HG03060 (cell line): ENCODE measurements at regions not wholly inside any gene's neighbourhood (a gene's known extent, or its start where the extent isn't known, plus 50 kb on each side); places are given as distances from the start of the nearest gene placed in this dataset.
"Not testable (repeated sequence)": the region's sequence is repeated elsewhere in the genome, so short reads cannot be mapped to it uniquely, and the experiment has no call there.

Experiments used
- ATAC-seq: cut with Tn5 transposase; IDR thresholded peaks from one replicate; pipeline ENCODE4 v1.9.1; 2021; ENCODE audit warnings: low read depth, moderate number of reproducible peaks; ENCODE audit not compliant: unreplicated experiment

DNA sequence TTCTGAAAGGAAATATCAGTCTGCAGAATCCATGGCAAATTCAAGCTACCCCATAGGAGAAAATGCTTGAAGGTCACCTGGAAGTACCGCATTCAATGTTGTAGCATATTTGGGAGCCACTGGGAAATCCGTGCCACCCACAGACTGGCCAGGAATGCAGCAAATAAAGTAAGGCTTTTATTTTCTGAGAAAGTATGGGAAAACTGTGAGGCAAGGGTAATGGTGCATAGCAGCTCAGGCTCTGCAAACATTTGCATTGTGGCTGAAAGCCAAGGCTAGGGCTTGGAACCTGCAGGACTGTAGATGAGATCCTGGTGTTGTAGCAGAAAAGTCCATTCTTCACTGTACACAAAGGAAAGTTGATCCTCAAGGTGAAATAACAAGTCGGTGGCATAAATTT lies 450.9 kb upstream of the NR3C2 start:
- no peak for ATAC-seq

DNA sequence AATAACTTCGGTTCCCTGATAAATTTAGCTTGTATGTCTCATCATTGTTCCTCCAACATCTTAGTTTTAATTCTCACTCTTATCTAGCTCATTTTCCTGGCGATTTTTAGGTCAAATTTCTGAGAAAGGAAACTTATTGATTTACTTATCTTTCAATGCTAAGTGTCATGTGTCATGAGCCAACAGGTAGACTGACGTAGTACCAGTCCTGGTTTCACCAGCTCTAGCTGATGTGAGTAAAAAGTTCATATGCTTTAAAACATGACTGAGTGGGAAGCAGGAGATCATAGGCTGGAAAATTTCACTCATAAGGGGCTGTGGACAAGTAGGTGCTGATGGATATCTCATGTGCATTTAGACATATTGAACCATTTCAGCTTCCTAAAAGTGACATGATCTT lies 441.7 kb upstream of the NR3C2 start:
- ATAC-seq = no peak

DNA sequence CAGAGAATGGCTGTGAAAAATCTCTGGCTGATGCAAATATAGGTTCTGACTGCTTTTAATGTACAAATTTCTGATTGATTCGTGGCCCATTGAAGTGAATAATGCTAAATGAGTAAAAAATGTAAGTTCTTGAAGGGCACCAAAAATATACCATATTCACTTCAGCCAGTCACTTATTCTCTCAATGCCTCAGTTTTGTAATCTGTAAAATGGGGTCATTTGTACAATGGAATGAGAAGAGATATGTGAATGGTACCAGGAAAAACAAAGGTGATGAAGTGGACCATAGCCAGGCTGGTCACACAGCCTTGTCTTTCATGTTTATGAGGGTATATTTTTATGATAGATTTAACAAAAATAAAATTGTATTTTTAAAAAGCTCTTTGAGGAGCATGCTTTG lies 441.2 kb upstream of the NR3C2 start:
- no peak for ATAC-seq

DNA sequence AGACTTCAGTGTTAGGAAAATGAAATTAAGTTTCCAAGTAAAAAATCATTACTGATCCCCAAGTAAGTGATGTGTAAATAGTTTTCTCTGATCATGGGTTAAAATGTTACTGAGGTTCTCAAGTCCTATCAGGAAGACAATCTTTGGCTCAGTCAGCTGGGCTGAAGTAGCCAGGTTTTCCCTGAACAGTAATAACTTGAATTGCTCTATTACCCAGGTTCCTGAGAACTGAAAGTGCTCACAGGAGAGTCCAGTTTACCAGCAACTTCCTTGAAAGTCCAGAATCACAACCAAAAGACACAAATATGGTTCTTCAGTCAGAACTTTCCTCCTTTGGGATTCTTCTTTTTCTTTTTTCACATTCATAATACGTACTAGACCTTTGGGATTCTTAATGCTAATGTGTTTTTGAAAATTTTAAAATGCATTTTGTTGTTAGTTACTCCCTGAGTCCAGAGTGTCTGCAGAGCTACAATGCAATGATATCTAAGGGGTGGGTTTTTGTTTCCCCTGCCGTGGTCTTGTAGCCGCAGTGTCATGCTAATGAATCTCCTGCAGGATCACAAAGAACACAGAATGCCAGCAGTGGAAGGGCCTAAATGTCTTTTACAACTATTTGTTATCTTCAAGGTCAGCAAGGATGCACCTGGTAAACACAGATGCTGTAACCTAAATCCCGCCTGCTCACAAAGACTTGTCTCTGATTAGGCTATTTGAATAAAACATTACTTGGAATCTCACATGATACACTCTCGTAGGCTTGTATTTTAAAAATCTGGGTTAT lies 439.8 kb upstream of the NR3C2 start:
- no peak for ATAC-seq

DNA sequence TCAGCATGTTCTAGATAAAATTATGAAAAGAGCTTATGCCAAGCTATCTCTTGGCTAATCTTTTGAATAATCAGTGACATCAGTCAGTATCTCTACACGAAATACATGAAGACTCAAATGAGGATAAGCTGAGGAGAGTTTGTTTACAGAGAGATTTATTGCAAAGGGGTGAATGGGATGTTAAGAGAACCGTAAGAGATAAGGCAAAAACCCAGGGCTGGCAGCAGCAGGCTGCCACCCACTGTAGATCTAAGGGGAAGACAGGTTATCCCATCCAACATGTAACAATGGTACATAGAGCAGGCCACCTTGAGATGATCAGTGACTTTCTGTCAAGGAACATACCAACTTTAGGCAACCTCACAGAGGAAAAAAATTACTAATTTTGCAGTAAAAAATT lies 432.1 kb upstream of the NR3C2 start:
- no peak for ATAC-seq

DNA sequence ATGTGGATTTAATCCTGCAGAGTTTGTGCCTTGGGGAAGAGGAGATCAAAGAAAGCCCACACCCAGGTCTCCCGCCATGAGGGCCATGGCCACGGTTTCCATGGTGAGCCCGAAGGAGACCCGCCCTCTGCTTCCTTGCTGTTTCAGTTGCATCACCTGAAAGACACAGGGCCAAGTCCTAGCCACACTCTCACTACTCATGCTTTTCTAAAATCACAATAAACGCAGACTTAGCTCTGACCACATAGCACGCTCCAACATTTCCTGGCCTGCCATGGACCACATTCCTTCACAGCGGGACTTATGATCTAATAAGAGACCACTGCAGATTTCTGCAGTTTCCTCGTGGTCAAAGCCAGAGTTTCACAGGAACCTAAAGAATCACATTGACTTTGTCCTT lies 426.0 kb upstream of the NR3C2 start:
- ATAC-seq = no peak

DNA sequence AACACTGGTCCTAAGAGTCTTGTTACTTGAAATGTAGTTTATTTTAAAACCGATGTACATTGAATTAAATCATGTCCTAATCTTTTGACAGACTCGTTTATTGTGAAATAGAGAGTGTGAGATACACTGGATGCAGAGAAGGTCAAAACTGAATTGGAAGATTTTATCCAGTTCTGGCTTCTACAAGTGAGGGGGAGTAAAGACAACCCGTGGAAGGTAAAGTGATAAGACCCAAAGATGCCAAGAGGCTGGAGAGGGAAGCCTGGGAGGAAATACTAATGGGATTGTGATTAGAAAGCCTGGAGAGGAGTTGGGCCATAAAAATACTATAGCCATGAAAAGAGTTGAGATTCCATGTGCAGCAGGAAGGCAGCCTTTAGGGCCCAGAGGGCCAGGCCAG lies 424.5 kb upstream of the NR3C2 start:
- no peak for ATAC-seq

DNA sequence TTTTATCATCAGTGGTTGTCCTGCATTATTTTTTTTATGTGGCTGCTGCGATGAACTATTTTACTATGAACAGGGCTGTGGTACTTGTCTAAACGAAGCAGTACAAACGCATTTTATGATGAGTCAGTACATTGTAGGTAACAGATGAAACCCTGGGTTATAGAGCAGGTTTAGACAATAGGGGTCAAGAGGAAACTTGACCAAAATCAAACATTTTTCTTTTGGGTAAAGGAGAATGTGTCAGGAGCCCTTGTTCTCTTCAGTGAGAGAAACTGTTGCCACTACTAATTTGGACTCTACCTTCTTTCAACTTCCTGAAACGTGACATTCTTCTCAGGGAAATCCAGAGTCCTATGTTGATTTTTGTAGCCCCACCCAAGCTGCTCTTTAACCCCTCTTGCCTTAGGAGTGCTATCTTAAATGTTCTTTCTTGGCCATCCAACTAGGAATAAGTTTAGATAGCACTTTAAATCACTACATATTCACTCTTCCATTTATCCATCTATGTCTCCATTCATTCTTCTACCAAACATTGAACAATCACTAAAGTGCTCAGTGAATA lies 415.8 kb upstream of the NR3C2 start:
- no peak for ATAC-seq

DNA sequence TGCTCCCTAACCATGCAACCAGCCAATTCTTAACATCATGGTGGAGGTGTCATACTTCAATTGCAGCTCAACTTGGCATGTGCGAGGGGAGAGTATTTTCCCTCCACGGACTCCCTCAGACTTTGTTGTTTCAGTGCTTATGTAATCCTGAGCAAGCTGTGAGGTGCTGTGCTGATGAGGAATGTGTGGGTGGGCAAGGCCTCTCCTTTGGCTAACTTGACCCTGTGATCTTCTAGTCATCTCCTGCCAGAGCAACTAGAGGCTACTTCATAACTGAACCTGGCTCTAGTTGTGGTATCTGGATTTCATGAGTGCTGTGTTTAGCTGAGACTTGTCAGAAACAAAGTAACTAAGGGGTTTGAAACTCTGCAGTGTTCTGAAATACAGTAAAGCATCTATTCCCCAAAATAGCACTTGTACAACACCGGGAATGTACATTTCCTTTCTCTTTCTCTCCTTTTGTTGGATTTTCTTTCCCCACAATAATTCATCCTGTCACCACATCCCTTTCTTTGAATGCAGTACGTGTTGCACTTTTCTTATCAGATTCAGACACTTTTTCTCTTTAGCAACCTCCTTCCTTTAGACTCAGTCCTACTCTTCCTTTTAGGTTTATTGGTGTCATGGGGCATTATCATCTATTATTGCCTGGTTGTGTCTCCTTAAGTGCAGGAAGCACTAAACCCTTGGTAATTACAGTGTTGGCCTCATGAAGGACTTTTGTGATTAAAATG lies 415.2 kb upstream of the NR3C2 start:
- ATAC-seq = no peak

DNA sequence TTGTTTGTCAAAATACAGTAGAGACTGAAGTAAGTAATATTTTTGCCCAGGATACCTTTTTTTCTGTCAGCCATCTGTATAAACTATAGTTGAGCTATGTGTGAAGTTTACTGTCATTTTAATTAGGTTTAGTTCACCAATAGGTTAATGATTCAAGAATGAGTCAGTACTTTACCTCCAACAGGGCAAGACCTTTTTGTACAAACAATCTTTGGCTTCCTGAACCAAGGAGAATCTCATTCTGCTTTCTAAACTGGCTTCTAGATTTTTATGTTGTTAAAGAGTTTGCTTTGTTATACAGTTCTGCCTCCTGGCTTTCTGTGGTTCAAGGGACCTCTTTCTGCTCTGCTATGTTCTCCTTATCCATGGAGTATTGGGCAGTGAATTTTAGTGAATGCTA lies 412.0 kb upstream of the NR3C2 start:
- ATAC-seq = no peak

DNA sequence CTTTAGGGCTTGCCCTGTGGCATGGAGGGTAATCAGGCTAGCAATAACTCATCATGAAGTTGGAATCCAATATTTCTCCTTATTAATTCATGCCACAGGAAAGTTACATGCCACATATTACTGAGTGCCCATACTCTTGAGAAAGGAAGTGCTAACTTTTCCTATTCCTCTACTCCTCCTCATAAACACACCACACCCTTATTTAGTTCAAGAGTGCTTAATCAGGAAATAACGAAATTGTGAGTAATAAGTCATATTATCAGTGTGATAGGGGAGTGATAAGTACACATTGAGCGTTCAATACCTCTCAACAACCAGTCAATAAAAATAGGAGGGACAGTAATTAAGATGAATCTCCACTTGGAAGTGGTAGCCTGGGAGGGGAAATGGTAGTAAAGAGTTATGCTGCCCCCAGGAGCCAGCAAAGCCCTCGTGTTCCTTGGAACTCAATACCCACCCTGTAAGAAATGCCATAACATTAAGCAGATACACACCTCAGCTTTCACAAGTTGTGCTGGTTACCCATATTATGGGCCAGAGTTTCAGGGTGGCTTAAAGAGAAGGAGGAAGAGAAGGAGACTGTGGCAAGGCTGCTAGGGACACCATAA lies 410.0 kb upstream of the NR3C2 start:
- ATAC-seq = no peak

DNA sequence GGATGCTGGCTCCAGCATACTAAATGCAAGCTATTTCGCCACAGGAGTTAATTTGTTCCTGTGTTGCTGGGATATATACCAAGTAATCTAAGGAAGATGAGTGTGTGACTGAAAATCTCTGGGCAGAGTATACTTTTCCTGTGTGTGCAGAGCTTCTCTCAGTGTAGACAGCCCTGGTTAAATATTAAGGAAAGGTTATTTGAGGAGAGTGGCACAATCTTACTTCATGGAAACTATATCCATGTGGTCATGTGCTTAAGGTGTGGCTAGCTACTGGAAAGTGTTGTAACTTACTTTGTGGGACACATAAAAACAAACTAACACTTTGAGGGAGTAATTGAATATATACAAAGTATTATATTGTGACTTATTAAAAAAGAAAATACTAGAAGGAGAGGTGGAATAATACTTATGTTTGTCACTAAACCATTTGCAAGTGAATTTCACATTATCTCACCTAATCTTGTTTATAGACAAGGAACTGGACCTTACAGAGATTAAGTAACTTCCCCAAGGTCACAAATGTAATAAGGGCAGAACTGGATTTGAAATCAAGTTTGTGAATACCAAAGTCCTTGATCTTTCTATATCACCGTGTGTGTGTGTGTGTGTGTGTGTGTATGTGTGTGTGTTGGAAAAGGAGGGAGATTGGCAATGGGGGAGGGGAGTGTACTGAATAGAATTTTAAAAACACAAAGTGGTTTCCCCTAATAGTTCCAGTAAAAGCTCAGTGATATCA lies 408.2 kb upstream of the NR3C2 start:
- no peak for ATAC-seq

DNA sequence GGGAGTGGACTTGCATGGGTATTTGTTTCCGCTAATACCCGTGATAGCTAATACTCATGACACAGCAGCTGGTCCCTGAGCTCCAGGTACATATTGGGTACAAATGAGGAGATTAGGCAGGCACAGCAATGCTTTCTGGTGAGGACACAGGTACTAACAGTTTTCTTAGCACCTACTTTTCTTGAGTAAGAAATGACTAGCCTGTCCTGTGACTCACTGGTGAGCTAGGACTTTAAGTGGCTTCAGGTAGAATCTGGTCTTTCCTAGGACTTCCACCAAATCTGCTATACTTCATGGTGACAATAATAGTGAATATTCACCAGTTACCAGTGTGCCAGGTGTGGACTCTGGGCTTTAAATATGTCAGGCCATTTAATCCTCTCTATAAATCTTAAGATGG lies 407.4 kb upstream of the NR3C2 start:
- ATAC-seq = no peak

DNA sequence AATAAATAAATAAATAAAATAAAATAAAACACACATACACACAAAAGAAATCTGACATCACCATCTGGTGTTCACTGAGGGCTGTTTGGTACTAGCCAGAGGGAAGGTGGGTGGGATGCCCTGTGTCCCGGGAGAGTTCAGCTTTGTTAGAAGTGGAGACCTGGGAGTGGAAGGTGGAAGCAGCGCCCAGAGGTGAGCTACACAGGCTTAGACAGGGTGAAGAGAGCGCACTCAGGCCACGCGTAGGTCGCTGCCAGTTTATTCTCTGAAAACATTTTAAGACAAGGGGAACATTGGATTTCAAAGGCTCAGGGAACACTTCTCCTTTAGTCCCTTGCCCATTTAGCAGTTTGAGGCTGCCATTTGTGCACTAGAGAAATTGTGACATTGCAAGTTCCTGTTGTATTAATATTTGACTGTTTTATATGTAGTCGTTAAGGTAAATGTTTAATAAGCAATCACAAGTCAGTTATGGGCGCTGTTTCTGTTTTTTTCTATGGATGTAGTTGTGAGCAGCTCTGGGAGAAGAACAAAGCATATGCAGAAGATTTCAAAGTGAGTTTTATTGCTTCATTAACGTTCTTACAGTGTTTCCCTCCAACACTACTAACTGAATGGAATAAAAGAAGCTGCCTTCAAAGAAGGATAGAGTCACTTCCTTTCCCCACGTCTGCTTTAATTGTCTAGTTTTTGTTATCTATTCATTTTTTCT lies 405.5 kb upstream of the NR3C2 start:
- ATAC-seq = no peak

DNA sequence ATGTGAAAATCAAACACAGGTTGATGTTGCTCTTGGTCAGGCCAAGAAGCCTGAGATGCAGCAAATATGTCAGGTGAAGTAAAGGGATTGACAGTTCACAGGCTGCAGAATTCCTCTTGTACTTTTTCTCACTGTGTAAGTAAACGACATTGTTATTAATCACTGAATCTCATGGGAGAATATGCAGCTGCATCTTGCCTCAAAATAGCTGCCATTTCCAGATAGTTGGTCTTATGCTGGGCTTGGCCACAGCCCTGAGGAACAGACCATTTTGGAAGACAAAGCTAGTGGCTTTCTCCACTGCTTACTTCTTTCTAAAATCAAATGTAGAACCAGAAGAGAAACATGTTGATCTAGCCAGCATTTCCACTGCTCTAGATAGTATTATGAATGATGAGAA lies 403.4 kb upstream of the NR3C2 start:
- no peak for ATAC-seq

DNA sequence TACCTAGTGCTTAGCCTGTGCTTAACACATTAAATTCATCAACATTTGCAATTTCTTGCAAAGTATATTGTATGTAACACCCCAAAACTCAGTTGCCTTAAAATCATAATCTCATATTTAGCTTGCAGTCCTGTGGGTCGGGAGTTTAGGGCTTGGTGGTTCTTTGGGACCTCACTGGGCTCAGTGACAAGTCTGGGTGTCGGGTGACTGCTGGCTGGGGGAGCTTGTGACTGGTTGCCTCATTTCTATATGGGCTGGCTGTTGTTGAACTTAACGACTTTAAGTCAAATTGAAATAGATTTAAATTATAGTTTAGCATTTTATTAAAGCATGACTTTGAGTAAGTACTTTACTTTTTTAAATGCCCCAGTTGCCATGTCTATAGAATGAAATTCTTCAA lies 401.4 kb upstream of the NR3C2 start:
- ATAC-seq = no peak

DNA sequence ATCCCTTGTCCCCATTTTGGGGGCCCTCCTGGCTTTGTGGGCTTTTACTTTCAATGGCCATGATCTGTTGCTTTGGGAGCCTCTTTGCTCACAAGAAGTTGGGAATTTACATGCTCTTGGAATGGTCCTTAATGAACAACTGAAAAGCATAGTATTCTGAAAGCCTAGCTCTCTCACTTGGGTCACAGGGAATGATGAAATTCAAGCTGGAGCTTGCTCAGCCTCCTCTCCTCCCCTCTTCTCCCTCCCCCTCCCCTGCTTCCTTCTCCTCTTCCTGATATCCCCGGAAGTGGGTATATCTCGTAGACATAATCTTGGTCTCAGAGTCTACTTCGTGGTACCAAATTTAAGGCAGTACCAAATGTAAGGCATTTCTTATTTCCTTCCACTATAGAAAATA lies 400.6 kb upstream of the NR3C2 start:
- no peak for ATAC-seq

DNA sequence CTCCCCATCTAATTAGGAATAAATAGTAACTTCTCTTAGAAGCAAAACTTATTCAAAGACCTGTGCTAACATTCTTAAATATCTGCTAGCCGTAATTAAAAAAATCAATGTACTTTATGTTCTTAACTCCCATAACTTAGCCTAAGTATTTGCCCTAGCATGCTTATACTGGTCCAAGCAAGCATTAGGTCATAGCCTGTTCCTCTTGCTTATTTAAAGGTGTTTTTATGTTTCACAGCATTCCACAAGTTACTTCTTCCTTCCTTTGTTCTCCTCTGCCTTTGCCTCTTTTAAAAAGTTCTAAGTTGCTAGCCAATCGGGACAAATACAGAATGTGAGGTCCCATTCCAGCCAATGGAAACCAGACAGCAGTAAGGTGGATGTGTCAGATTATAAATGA lies 395.4 kb upstream of the NR3C2 start:
- ATAC-seq = not testable (repeated sequence)

DNA sequence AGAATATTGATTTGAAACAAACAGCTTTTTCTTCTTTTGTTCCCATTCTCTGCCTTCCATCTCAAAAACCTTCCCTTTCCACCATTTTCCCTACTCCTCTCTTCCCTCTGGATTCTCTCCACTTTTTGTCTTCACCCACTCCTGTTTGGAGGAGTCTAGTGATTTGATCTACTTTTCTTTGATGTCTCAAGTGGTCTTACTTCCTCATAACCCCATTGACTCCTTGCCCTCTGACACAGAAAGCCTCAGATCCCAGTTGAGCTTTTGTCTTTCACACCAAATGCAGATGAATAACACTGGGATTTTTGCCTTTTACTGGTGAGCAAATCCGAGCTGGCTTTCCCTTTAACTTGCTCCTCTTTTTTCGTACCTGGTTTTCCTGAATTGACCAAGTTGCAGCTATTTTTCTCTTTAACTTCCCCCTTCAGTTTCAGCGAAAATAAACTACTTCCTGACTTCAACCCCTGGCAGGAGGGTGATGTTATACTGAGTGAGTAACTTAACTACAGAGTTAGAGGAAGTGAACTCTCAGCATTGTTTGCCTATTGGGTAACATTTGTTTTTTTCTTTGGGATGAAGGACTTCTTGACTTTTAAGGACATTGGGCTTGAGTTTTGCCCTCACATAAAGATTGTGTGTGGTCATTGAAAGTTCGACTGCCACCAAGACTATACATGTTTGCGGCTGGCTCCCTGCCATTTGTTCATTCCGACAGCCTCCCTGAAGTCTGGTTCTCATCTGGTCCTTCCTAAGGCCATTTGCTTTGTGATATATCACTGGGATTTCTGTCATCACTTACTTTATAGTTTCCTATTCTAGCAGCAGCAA lies 392.8 kb upstream of the NR3C2 start:
- no peak for ATAC-seq
